Chondrocyte (in vitro differentiated cells): ENCODE measurements at regions not wholly inside any gene's neighbourhood (a gene's known extent, or its start where the extent isn't known, plus 50 kb on each side); places are given as distances from the start of the nearest gene placed in this dataset.

Experiments used
- DNase-seq: peaks from one replicate; pipeline ENCODE4 v3.0.0; 2021; ENCODE audit warnings: mixed read lengths, low spot score
- H3K27ac Mint-ChIP-seq: one replicate; pipeline ENCODE4 v1.8.0; 2021; ENCODE audit warnings: mild to moderate bottlenecking, moderate library complexity, mixed read lengths; ENCODE audit not compliant: unreplicated experiment
- H3K27me3 Mint-ChIP-seq: 2 replicates; pipeline ENCODE4 v1.8.0; 2021; ENCODE audit warnings: low read depth, mixed read lengths
- H3K36me3 Mint-ChIP-seq: 2 replicates; pipeline ENCODE4 v1.8.0; 2021; ENCODE audit warnings: low read depth, mixed read lengths
- H3K4me1 Mint-ChIP-seq: 2 replicates; pipeline ENCODE4 v1.8.0; 2021; ENCODE audit warnings: low read depth, mild to moderate bottlenecking, mixed read lengths
- H3K4me3 Mint-ChIP-seq: one replicate; pipeline ENCODE4 v1.8.0; 2021; ENCODE audit warnings: mild to moderate bottlenecking, moderate library complexity, mixed read lengths; ENCODE audit not compliant: unreplicated experiment
- H3K9me3 Mint-ChIP-seq: 2 replicates; pipeline ENCODE4 v1.8.0; 2021; ENCODE audit warnings: low read depth, mixed read lengths
- CTCF ChIP-seq: fragments of 200-600 bp; sonication (generic); IDR thresholded peaks from 2 replicates; pipeline ENCODE4 v1.5.0; 2021; ENCODE audit warnings: antibody characterized with exemption, mild to moderate bottlenecking, moderate library complexity

GRCh38 chr2:217467331-217467730, 535.5 kb downstream of the TNS1 start:
- no peak overlapping the region for H3K4me3 Mint-ChIP-seq
- peaks cover 18% of the 10 kb centered on the region for H3K4me1 Mint-ChIP-seq
- TF ChIP-seq CTCF = no peak
- H3K9me3 Mint-ChIP-seq = no peaks in the 10 kb centered on the region
- no peak overlapping the region for H3K27ac Mint-ChIP-seq
- DNase-seq = no peak
- no peaks in the 10 kb centered on the region for H3K27me3 Mint-ChIP-seq
- H3K36me3 Mint-ChIP-seq = no peaks in the 10 kb centered on the region

- no peak for TF ChIP-seq CTCF
- peaks cover 14% of the 10 kb centered on the region for H3K4me1 Mint-ChIP-seq
- no peaks in the 10 kb centered on the region for H3K9me3 Mint-ChIP-seq
- H3K27ac Mint-ChIP-seq = no peak overlapping the region
- no peaks in the 10 kb centered on the region for H3K36me3 Mint-ChIP-seq
- DNase-seq = no peak
- H3K4me3 Mint-ChIP-seq = no peak overlapping the region
- H3K27me3 Mint-ChIP-seq = no peaks in the 10 kb centered on the region
Observed at GRCh38 chr2:217466805-217467204, 536.0 kb downstream of the TNS1 start.

- Mint-ChIP-seq H3K9me3 (no peaks in the 10 kb centered on the region), H3K36me3 (no peaks in the 10 kb centered on the region), H3K27ac (no peak overlapping the region), H3K27me3 (no peaks in the 10 kb centered on the region), H3K4me3 (no peak overlapping the region), H3K4me1 (peaks cover 7% of the 10 kb centered on the region)
- no peak for DNase-seq
- no peak for TF ChIP-seq CTCF
Observed at GRCh38 chr2:217466104-217466503, 536.7 kb downstream of the TNS1 start.

- no peaks in the 10 kb centered on the region for H3K36me3 Mint-ChIP-seq
- H3K4me1 Mint-ChIP-seq = peaks cover 5% of the 10 kb centered on the region
- H3K27me3 Mint-ChIP-seq = no peaks in the 10 kb centered on the region
Observed at GRCh38 chr2:217465100-217465499, 537.7 kb downstream of the TNS1 start.

GRCh38 chr2:217463402-217464075, 539.3 kb downstream of the TNS1 start:
- Mint-ChIP-seq H3K27ac (no peak overlapping the region), H3K9me3 (no peaks in the 10 kb centered on the region)
- no peak for TF ChIP-seq CTCF

More at GRCh38 chr2:217465100-217465499, 537.7 kb downstream of the TNS1 start:
- Mint-ChIP-seq H3K4me3 (no peak overlapping the region), H3K27ac (no peak overlapping the region), H3K9me3 (no peaks in the 10 kb centered on the region)
- no peak for DNase-seq
- TF ChIP-seq CTCF = no peak

More at GRCh38 chr2:217463402-217464075, 539.3 kb downstream of the TNS1 start:
- Mint-ChIP-seq H3K4me3 (no peak overlapping the region), H3K4me1 (peaks cover 3% of the 10 kb centered on the region), H3K36me3 (no peaks in the 10 kb centered on the region), H3K27me3 (no peaks in the 10 kb centered on the region)
- no peak for DNase-seq
